ENCODE measurements at regions not wholly inside any gene's neighbourhood (a gene's known extent, or its start where the extent isn't known, plus 50 kb on each side); places are given as distances from the start of the nearest gene placed in this dataset.

- no peak overlapping the region for H3K9ac ChIP-seq
Measured at GRCh38 chrX:125387945-125388344, 68.3 kb downstream of the TEX13C start.

GRCh38 chrX:125394449-125394848 lies 74.8 kb downstream of the TEX13C start:
- 40 to 41% methylated on average over 4 of the region's 4 CpGs for WGBS, 2 experiments (ENCODE audit: low coverage in 1 of 2, low lambda C conversion rate in 2 of 2, missing lambda C conversion rate in 2 of 2)
- Histone ChIP-seq H3K9me2 (ENCODE audit: insufficient read depth) (no peaks in the 10 kb centered on the region), H3K27ac (no peak overlapping the region), H3F3A (ENCODE audit: insufficient read depth) (no peaks in the 10 kb centered on the region), H3K9ac (no peak overlapping the region), H4K20me1 (ENCODE audit: insufficient read depth) (no peaks in the 10 kb centered on the region), H3K4me1 (ENCODE audit: insufficient read depth) (no peaks in the 10 kb centered on the region), H3K79me2 (ENCODE audit: insufficient read depth) (no peaks in the 10 kb centered on the region), H3K36me3 (ENCODE audit: low read depth) (no peaks in the 10 kb centered on the region), H3K4me2 (ENCODE audit: unreplicated experiment) (no peak overlapping the region), H3K9me3 (ENCODE audit: low read depth) (no peaks in the 10 kb centered on the region), H3K4me3 (no peak overlapping the region), H3K27me3 (replicated peaks; ENCODE audit: insufficient read depth) (no peaks in the 10 kb centered on the region), H2AFZ (no peak overlapping the region)
- DNase-seq = no peak
- in situ Hi-C loops (cut with MboI) = no loop called here
- TF ChIP-seq EZH2phosphoT487 (IDR thresholded peaks at IDR 0.05; ENCODE audit: insufficient read depth, low read depth) = no peak
- no peak for TF ChIP-seq EZH2 (IDR thresholded peaks at IDR 0.05; ENCODE audit: insufficient read depth, poor library complexity, severe bottlenecking)

More at GRCh38 chrX:125387945-125388344, 68.3 kb downstream of the TEX13C start:
- Histone ChIP-seq H3K9me2 (ENCODE audit: insufficient read depth) (no peaks in the 10 kb centered on the region), H3K4me1 (ENCODE audit: insufficient read depth) (no peaks in the 10 kb centered on the region), H3K27me3 (replicated peaks; ENCODE audit: insufficient read depth) (no peaks in the 10 kb centered on the region), H3K4me3 (no peak overlapping the region), H3K36me3 (ENCODE audit: low read depth) (no peaks in the 10 kb centered on the region), H4K20me1 (ENCODE audit: insufficient read depth) (no peaks in the 10 kb centered on the region), H3F3A (ENCODE audit: insufficient read depth) (no peaks in the 10 kb centered on the region), H3K9me3 (ENCODE audit: low read depth) (no peaks in the 10 kb centered on the region), H3K79me2 (ENCODE audit: insufficient read depth) (no peaks in the 10 kb centered on the region), H3K4me2 (ENCODE audit: unreplicated experiment) (no peak overlapping the region), H2AFZ (no peak overlapping the region), H3K27ac (no peak overlapping the region)
- TF ChIP-seq EZH2 (IDR thresholded peaks at IDR 0.05; ENCODE audit: insufficient read depth, poor library complexity, severe bottlenecking) (no peak), EZH2phosphoT487 (IDR thresholded peaks at IDR 0.05; ENCODE audit: insufficient read depth, low read depth) (no peak)
- in situ Hi-C loops (cut with MboI) = no loop called here
- WGBS, 2 experiments (ENCODE audit: low coverage in 1 of 2, low lambda C conversion rate in 2 of 2, missing lambda C conversion rate in 2 of 2) = 20 to 21% methylated on average over 6 to 7 of the region's 7 CpGs
- DNase-seq = no peak

DNA sequence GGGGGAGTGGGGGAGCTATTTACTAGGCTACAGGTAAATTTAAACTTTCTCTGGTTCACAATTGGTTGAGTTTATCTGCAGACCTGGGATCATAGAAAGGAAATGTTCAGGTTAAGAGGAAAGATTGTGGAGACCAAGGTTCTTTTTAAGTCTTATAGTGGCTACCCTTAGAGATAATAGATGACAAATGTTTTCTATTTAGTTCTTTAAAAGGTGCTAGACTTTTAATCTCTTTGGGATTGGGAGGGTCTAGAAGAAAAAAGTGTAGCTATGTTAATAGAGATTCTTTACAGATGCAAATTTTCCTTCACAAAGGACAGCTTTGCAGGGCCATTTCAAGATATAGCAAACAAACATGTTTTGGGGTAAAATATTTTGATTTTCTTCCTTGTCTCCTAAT lies 76.0 kb downstream of the TEX13C start:
- H4K20me1 ChIP-seq (ENCODE audit: insufficient read depth) = no peaks in the 10 kb centered on the region
- H3K9ac ChIP-seq = no peak overlapping the region
- no peaks in the 10 kb centered on the region for H3K4me1 ChIP-seq (ENCODE audit: insufficient read depth)
- no peak for DNase-seq
- H3K36me3 ChIP-seq (ENCODE audit: low read depth) = no peaks in the 10 kb centered on the region
- no peak overlapping the region for H3K27ac ChIP-seq
- TF ChIP-seq EZH2phosphoT487 (IDR thresholded peaks at IDR 0.05; ENCODE audit: insufficient read depth, low read depth) = no peak
- no peak for TF ChIP-seq EZH2 (IDR thresholded peaks at IDR 0.05; ENCODE audit: insufficient read depth, poor library complexity, severe bottlenecking)
- H3F3A ChIP-seq (ENCODE audit: insufficient read depth) = no peaks in the 10 kb centered on the region
- H3K4me2 ChIP-seq (ENCODE audit: unreplicated experiment) = no peak overlapping the region
- H3K9me3 ChIP-seq (ENCODE audit: low read depth) = no peaks in the 10 kb centered on the region
- H3K9me2 ChIP-seq (ENCODE audit: insufficient read depth) = no peaks in the 10 kb centered on the region
- no peaks in the 10 kb centered on the region for H3K27me3 ChIP-seq (replicated peaks; ENCODE audit: insufficient read depth)
- H2AFZ ChIP-seq = no peak overlapping the region
- in situ Hi-C loops (cut with MboI) = no loop called here
- no peaks in the 10 kb centered on the region for H3K79me2 ChIP-seq (ENCODE audit: insufficient read depth)
- no peak overlapping the region for H3K4me3 ChIP-seq

- H3K4me2 ChIP-seq (ENCODE audit: unreplicated experiment) = no peak overlapping the region
- no peak overlapping the region for H3K4me3 ChIP-seq
- no peaks in the 10 kb centered on the region for H3K79me2 ChIP-seq (ENCODE audit: insufficient read depth)
- no peaks in the 10 kb centered on the region for H3K36me3 ChIP-seq (ENCODE audit: low read depth)
- no peak overlapping the region for H2AFZ ChIP-seq
- no peak for DNase-seq
- H4K20me1 ChIP-seq (ENCODE audit: insufficient read depth) = no peaks in the 10 kb centered on the region
- H3K27me3 ChIP-seq (replicated peaks; ENCODE audit: insufficient read depth) = no peaks in the 10 kb centered on the region
- no peaks in the 10 kb centered on the region for H3K9me3 ChIP-seq (ENCODE audit: low read depth)
- H3K9me2 ChIP-seq (ENCODE audit: insufficient read depth) = no peaks in the 10 kb centered on the region
- H3K27ac ChIP-seq = no peak overlapping the region
- H3F3A ChIP-seq (ENCODE audit: insufficient read depth) = no peaks in the 10 kb centered on the region
- no peak overlapping the region for H3K9ac ChIP-seq
- no peaks in the 10 kb centered on the region for H3K4me1 ChIP-seq (ENCODE audit: insufficient read depth)
- in situ Hi-C loops (cut with MboI) = no loop called here
- TF ChIP-seq EZH2phosphoT487 (IDR thresholded peaks at IDR 0.05; ENCODE audit: insufficient read depth, low read depth) (no peak), EZH2 (IDR thresholded peaks at IDR 0.05; ENCODE audit: insufficient read depth, poor library complexity, severe bottlenecking) (no peak)
- 14 to 27% methylated on average over 1 of the region's 1 CpG for WGBS, 2 experiments (ENCODE audit: low coverage in 1 of 2, low lambda C conversion rate in 2 of 2, missing lambda C conversion rate in 2 of 2)
Measured at GRCh38 chrX:125398959-125399440, 79.3 kb downstream of the TEX13C start.

- no peaks in the 10 kb centered on the region for H3K4me1 ChIP-seq (ENCODE audit: insufficient read depth)
- no peaks in the 10 kb centered on the region for H3K9me3 ChIP-seq (ENCODE audit: low read depth)
- no peak overlapping the region for H3K9ac ChIP-seq
- H3K27ac ChIP-seq = no peak overlapping the region
- no peaks in the 10 kb centered on the region for H3K79me2 ChIP-seq (ENCODE audit: insufficient read depth)
- no peaks in the 10 kb centered on the region for H3K36me3 ChIP-seq (ENCODE audit: low read depth)
- H3K4me2 ChIP-seq (ENCODE audit: unreplicated experiment) = no peak overlapping the region
- no peaks in the 10 kb centered on the region for H3F3A ChIP-seq (ENCODE audit: insufficient read depth)
- TF ChIP-seq EZH2 (IDR thresholded peaks at IDR 0.05; ENCODE audit: insufficient read depth, poor library complexity, severe bottlenecking) (no peak), EZH2phosphoT487 (IDR thresholded peaks at IDR 0.05; ENCODE audit: insufficient read depth, low read depth) (no peak)
- H2AFZ ChIP-seq = no peak overlapping the region
- no peaks in the 10 kb centered on the region for H3K9me2 ChIP-seq (ENCODE audit: insufficient read depth)
- no peaks in the 10 kb centered on the region for H4K20me1 ChIP-seq (ENCODE audit: insufficient read depth)
- 24 to 43% methylated on average over 2 of the region's 2 CpGs for WGBS, 2 experiments (ENCODE audit: low coverage in 1 of 2, low lambda C conversion rate in 2 of 2, missing lambda C conversion rate in 2 of 2)
- H3K27me3 ChIP-seq (replicated peaks; ENCODE audit: insufficient read depth) = no peaks in the 10 kb centered on the region
- no peak for DNase-seq
- in situ Hi-C loops (cut with MboI) = no loop called here
- H3K4me3 ChIP-seq = no peak overlapping the region
Measured at GRCh38 chrX:125402807-125403206, 83.1 kb downstream of the TEX13C start.
